K562 (cell line): ENCODE measurements at regions not wholly inside any gene's neighbourhood (a gene's known extent, or its start where the extent isn't known, plus 50 kb on each side); places are given as distances from the start of the nearest gene placed in this dataset.

Experiments
- ATAC-seq: fragments of 200-7000 bp; cut with Tn5 transposase; 3 replicates; pipeline ENCODE4 v1.9.1; 2020; ENCODE audit warnings: moderate library complexity
- BruUV-seq: library from RNA; stranded (reverse); fragments of 400-500 nt; replicated peaks from 2 replicates; lab custom pipeline; 2021; lab: Mats Ljungman, UMichigan
- CTCF ChIA-PET: fragments of 300-600 bp; formaldehyde crosslinking; extraction: SDS; loops from one replicate; lab custom pipeline; 2021; ENCODE audit warnings: low intra/inter-chr PET ratio; lab: Yijun Ruan, JAX
- POLR2A ChIA-PET: fragments of 300-600, 350-650 bp; sonication (Branson Sonifier 250); formaldehyde crosslinking; extraction: SDS; loops from one replicate; lab custom pipeline; 2021; ENCODE audit warnings: antibody characterized with exemption, inconsistent platforms; lab: Yijun Ruan, JAX
- DNase-seq, 4 experiments: peaks; one replicate each; pipeline versions ENCODE4 v3.0.0 to v3.0.0-alpha.2; 2011 to 2018; ENCODE audit warnings: low spot score in 3 of 4, mixed read lengths in 3 of 4; ENCODE audit errors: extremely low read depth in 1 of 4
- FAIRE-seq: peaks from 2 replicates; lab custom pipeline; 2011; peaks lifted over from hg19 to GRCh38; lab: Jason Lieb, UNC
- H2AFZ ChIP-seq: 2 replicates; pipeline ENCODE4 v1.6.0; 2011; ENCODE audit warnings: low read depth, low read length, control low read depth, inconsistent platforms
- H3K27ac ChIP-seq: fragments of 200-600 bp; 3 replicates; pipeline ENCODE4 v1.8.0; 2011; ENCODE audit warnings: low read depth, mild to moderate bottlenecking, control low read depth, inconsistent platforms, low read length, moderate library complexity, mixed read lengths; ENCODE audit errors: extremely low read depth
- H3K27me3 ChIP-seq, 2 experiments: fragments of 300-600 bp in 1 of 2; 2 replicates in 1 of 2; 3 replicates in 1 of 2; pipeline versions ENCODE4 v1.6.0 to v1.8.0; 2011; ENCODE audit warnings: inconsistent platforms in 2 of 2, low read length in 2 of 2, mild to moderate bottlenecking in 1 of 2, mixed read lengths in 1 of 2, moderate library complexity in 1 of 2; ENCODE audit not compliant: control insufficient read depth in 2 of 2, insufficient read depth in 2 of 2
- H3K36me3 ChIP-seq: fragments of 300-600 bp; 3 replicates; pipeline ENCODE4 v1.8.0; 2011; ENCODE audit warnings: mild to moderate bottlenecking, low read length, inconsistent platforms; ENCODE audit not compliant: control insufficient read depth, insufficient read depth
- H3K4me1 ChIP-seq, 2 experiments: fragments of 200-600 bp in 1 of 2; replicated peaks in 1 of 2; 2 replicates in 1 of 2; 3 replicates in 1 of 2; pipeline versions ENCODE4 v1.5.1 to v1.8.0; 2011; ENCODE audit warnings: inconsistent platforms in 2 of 2, low read length in 2 of 2, mild to moderate bottlenecking in 1 of 2, mixed read lengths in 1 of 2, moderate library complexity in 1 of 2; ENCODE audit not compliant: control insufficient read depth in 2 of 2, insufficient read depth in 2 of 2
- H3K4me2 ChIP-seq: 2 replicates; pipeline ENCODE4 v1.6.1; 2011; ENCODE audit warnings: low read length, control low read depth, inconsistent platforms, mixed read lengths; ENCODE audit not compliant: insufficient read depth
- H3K4me3 ChIP-seq: fragments of 200-600 bp; sonication (generic), shearing (Covaris generic); 2 replicates; pipeline ENCODE4 v1.5.1; 2016; ENCODE audit warnings: control low read depth, inconsistent platforms
- H3K79me2 ChIP-seq: fragments of 200-600 bp; 3 replicates; pipeline ENCODE4 v1.8.0; 2011; ENCODE audit warnings: low read length, inconsistent platforms; ENCODE audit not compliant: control insufficient read depth, insufficient read depth
- H3K9ac ChIP-seq, 2 experiments: 2 replicates each; pipeline versions ENCODE4 v1.6.0 to v1.6.1; 2011; ENCODE audit warnings: low read depth in 2 of 2, low read length in 2 of 2, control low read depth in 1 of 2, inconsistent platforms in 1 of 2, mild to moderate bottlenecking in 1 of 2, mixed read lengths in 1 of 2; ENCODE audit not compliant: insufficient read depth in 1 of 2
- H3K9me1 ChIP-seq: one replicate; pipeline ENCODE4 v1.6.0; 2011; ENCODE audit warnings: inconsistent platforms, mild to moderate bottlenecking, low read length, moderate library complexity; ENCODE audit not compliant: control insufficient read depth, insufficient read depth
- H3K9me3 ChIP-seq: replicated peaks from 2 replicates; pipeline ENCODE4 v1.5.1; 2011; ENCODE audit warnings: low read depth, low read length, inconsistent platforms; ENCODE audit not compliant: control insufficient read depth, insufficient read depth
- H4K20me1 ChIP-seq: replicated peaks from 2 replicates; pipeline ENCODE4 v1.6.1; 2011; ENCODE audit warnings: low read length, inconsistent platforms, mixed read lengths; ENCODE audit not compliant: control insufficient read depth, insufficient read depth
- GATAD2B ChIP-seq: fragments of 450-650 bp; IDR thresholded peaks from 2 replicates; pipeline ENCODE4 v1.6.1; 2017; ENCODE audit warnings: mild to moderate bottlenecking, borderline replicate concordance
- HINFP ChIP-seq: fragments of 450-650 bp; conservative IDR thresholded peaks from 2 replicates; pipeline ENCODE4 v1.6.1; 2016; ENCODE audit warnings: missing genetic modification characterization, low read depth, mild to moderate bottlenecking, control low read depth, missing compliant biosample characterization
- NRF1 ChIP-seq, 2 experiments: fragments of 450-650 bp; IDR thresholded peaks in 1 of 2; conservative IDR thresholded peaks in 1 of 2; 2 replicates each; pipeline ENCODE4 v1.6.1; 2014; ENCODE audit warnings: mild to moderate bottlenecking in 2 of 2
- RHOXF2B ChIP-seq: fragments of 250-450 bp; sonication (Bioruptor Pico); conservative IDR thresholded peaks from 2 replicates; pipeline ENCODE4 v1.5.1; 2021
- TEAD2 ChIP-seq: fragments of 450-650 bp; IDR thresholded peaks from 2 replicates; pipeline ENCODE4 v1.6.1; 2016; ENCODE audit warnings: missing genetic modification characterization, control low read depth, missing compliant biosample characterization
- WGBS: fragments of 100-300 bp; shearing (Covaris generic); methylation state at CpG from one replicate; pipeline ENCODE4 v1.1.6; 2016; ENCODE audit warnings: low coverage, mixed read lengths; ENCODE audit not compliant: insufficient coverage; ENCODE audit errors: missing lambda C conversion rate; 5-methylcytosine and 5-hydroxymethylcytosine counted together
- in situ Hi-C: fragments of 300-500 bp; cut with MboI; formaldehyde crosslinking; loops from 4 replicates; pipeline ENCODE4 v1.15.0; 2018; ENCODE audit warnings: inconsistent platforms, mixed read lengths
- intact Hi-C: fragments of 100-400 bp; cut with micrococcal nuclease; formaldehyde crosslinking; loops from 2 replicates; pipeline ENCODE4 v1.14.2; 2022
- TF ChIP-seq, protein P1 (sequence below), 2 experiments: fragments of 450-650 bp in 1 of 2; sonication (generic) in 1 of 2; formaldehyde crosslinking; conservative IDR thresholded peaks; 2 replicates each; pipeline versions ENCODE4 v1.4.0 to v1.8.1; 2020 to 2022; ENCODE audit warnings: mild to moderate bottlenecking in 1 of 2, missing genetic modification reagents in 1 of 2

GRCh38 chr5:174235221-174236011 is 189.9 kb downstream of the NSG2 start:
- POLR2A ChIA-PET, result no interaction called here
- Histone ChIP-seq H3K9me3 (no peaks in the 10 kb centered on the region), H3K4me3 (no peak overlapping the region), H3K9ac (no peak overlapping the region), H3K27me3 (peaks cover 0 to 12% of the 10 kb centered on the region in 2 experiments; a peak in 3 of 5 replicates), H3K4me2 (no peak overlapping the region), H4K20me1 (no peaks in the 10 kb centered on the region), H3K79me2 (no peaks in the 10 kb centered on the region), H3K36me3 (no peaks in the 10 kb centered on the region), H3K9me1 (no peaks in the 10 kb centered on the region), H3K4me1 (no peaks in the 10 kb centered on the region), H3K27ac (no peak overlapping the region), H2AFZ (no peak overlapping the region)
- TF ChIP-seq HINFP (tag) (no peak), GATAD2B (no peak), TEAD2 (tag) (no peak), RHOXF2B (CRISPR knock-in tag) (no peak), NRF1 (conservative IDR thresholded peaks at IDR 0.05 in 1 of 2, IDR thresholded peaks at IDR 0.05 in 1 of 2) (no peak)
- TF ChIP-seq, protein P1, sequence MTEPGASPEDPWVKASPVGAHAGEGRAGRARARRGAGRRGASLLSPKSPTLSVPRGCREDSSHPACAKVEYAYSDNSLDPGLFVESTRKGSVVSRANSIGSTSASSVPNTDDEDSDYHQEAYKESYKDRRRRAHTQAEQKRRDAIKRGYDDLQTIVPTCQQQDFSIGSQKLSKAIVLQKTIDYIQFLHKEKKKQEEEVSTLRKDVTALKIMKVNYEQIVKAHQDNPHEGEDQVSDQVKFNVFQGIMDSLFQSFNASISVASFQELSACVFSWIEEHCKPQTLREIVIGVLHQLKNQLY (CRISPR knock-in tag; conservative IDR thresholded peaks at IDR 0.05), result no peak
- 1% methylated on average over 12 of the region's 12 CpGs for whole genome bisulfite sequencing
- CTCF ChIA-PET, result no interaction called here
- in situ Hi-C loops (no loop called here), intact Hi-C loops (no loop called here)
- BruUV-seq, result no TSS peak
- DNase-seq (no peak), FAIRE-seq (no peak), ATAC-seq (no peak)
